ENCODE measurements at regions not wholly inside any gene's neighbourhood (a gene's known extent, or its start where the extent isn't known, plus 50 kb on each side); places are given as distances from the start of the nearest gene placed in this dataset.
"Not testable (repeated sequence)": the region's sequence is repeated elsewhere in the genome, so short reads cannot be mapped to it uniquely, and the experiment has no call there.

- no peak overlapping the region for H3K27ac Mint-ChIP-seq
- no peak overlapping the region for H3K4me3 Mint-ChIP-seq
- H3K36me3 Mint-ChIP-seq (ENCODE audit: low read depth), result no peaks in the 10 kb centered on the region
- peaks cover 9% of the 10 kb centered on the region for H3K4me1 Mint-ChIP-seq
- peak; percentile 79 for DNase-seq
- peaks cover 23% of the 10 kb centered on the region for H3K27me3 Mint-ChIP-seq (ENCODE audit: low read depth, poor library complexity)
- TF ChIP-seq, protein P1, sequence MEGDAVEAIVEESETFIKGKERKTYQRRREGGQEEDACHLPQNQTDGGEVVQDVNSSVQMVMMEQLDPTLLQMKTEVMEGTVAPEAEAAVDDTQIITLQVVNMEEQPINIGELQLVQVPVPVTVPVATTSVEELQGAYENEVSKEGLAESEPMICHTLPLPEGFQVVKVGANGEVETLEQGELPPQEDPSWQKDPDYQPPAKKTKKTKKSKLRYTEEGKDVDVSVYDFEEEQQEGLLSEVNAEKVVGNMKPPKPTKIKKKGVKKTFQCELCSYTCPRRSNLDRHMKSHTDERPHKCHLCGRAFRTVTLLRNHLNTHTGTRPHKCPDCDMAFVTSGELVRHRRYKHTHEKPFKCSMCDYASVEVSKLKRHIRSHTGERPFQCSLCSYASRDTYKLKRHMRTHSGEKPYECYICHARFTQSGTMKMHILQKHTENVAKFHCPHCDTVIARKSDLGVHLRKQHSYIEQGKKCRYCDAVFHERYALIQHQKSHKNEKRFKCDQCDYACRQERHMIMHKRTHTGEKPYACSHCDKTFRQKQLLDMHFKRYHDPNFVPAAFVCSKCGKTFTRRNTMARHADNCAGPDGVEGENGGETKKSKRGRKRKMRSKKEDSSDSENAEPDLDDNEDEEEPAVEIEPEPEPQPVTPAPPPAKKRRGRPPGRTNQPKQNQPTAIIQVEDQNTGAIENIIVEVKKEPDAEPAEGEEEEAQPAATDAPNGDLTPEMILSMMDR (IDR thresholded peaks at IDR 0.05), result peak; percentile 97
- H3K9me3 Mint-ChIP-seq, result no peaks in the 10 kb centered on the region
These were observed 91.5 kb upstream of the PRB2 start for GRCh38 chr12:11486623-11487444.

DNA sequence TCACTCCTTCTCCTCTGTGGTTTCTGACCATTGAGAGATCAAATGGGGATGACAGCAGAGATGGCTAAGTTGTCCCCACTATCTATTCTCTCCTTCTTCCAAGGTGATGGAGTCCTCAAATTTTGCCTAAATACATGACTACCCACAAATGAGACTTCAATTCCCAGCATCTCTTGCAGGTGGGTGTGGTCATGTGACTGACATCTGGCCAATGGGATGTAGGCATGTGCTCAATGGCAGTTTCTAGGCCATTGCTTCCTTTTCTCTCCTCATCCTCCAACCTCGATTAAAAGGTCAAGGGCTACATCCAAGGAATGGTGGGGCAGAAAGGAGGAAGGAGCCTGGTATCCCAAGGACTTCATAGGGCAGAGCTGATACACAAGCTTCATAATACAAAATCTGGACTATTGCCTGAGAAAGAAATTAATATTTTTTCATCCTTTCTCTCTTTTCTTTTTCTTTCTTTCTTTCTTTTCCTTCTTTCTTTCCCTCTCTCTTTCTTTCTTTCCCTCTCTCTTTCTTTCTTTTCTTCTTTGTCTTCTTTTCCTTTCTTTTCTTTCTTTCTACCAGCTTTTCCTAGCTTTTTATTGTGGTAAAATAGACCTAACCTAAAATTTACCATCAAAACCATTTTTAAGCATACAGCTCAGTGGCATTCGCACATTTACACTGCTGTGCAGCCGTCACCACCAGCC, 100.9 kb upstream of the PRB2 start:
- H3K4me3 Mint-ChIP-seq, result no peak overlapping the region
- no peak for DNase-seq
- peaks cover 48% of the 10 kb centered on the region for H3K27me3 Mint-ChIP-seq (ENCODE audit: low read depth, poor library complexity)
- H3K9me3 Mint-ChIP-seq, result peaks cover 4% of the 10 kb centered on the region
- TF ChIP-seq, protein P1 (IDR thresholded peaks at IDR 0.05), result no peak
- no peaks in the 10 kb centered on the region for H3K4me1 Mint-ChIP-seq
- H3K27ac Mint-ChIP-seq, result no peak overlapping the region
- no peaks in the 10 kb centered on the region for H3K36me3 Mint-ChIP-seq (ENCODE audit: low read depth)

- Mint-ChIP-seq H3K9me3 (peaks cover 4% of the 10 kb centered on the region), H3K4me1 (no peaks in the 10 kb centered on the region), H3K27ac (no peak overlapping the region), H3K36me3 (ENCODE audit: low read depth) (no peaks in the 10 kb centered on the region), H3K27me3 (ENCODE audit: low read depth, poor library complexity) (peaks cover 54% of the 10 kb centered on the region), H3K4me3 (no peak overlapping the region)
- TF ChIP-seq, protein P1 (IDR thresholded peaks at IDR 0.05), result no peak
- DNase-seq, result no peak
These were observed 102.1 kb upstream of the PRB2 start for GRCh38 chr12:11497438-11497837.

- Mint-ChIP-seq H3K27ac (no peak overlapping the region), H3K27me3 (ENCODE audit: low read depth, poor library complexity) (peaks cover 56% of the 10 kb centered on the region), H3K9me3 (peaks cover 4% of the 10 kb centered on the region), H3K4me3 (no peak overlapping the region), H3K36me3 (ENCODE audit: low read depth) (no peaks in the 10 kb centered on the region), H3K4me1 (no peaks in the 10 kb centered on the region)
- TF ChIP-seq, protein P1 (IDR thresholded peaks at IDR 0.05), result no peak
- no peak for DNase-seq
These were observed 102.6 kb upstream of the PRB2 start for GRCh38 chr12:11497995-11498394.

- not testable (repeated sequence) for H3K36me3 Mint-ChIP-seq (ENCODE audit: low read depth); H3K4me1 Mint-ChIP-seq
These were observed 103.2 kb upstream of the PRB2 start for GRCh38 chr12:11498574-11498973.

More at GRCh38 chr12:11498574-11498973, 103.2 kb upstream of the PRB2 start:
- DNase-seq, H3K9me3 Mint-ChIP-seq, H3K4me3 Mint-ChIP-seq, H3K27ac Mint-ChIP-seq: not testable (repeated sequence)
- H3K27me3 Mint-ChIP-seq (ENCODE audit: low read depth, poor library complexity), result peaks cover 62% of the 10 kb centered on the region
- TF ChIP-seq, protein P1 (IDR thresholded peaks at IDR 0.05), result peak; percentile 22

Measured in nephron progenitor cell (in vitro differentiated cells).